A549 (cell line): ENCODE measurements at regions not wholly inside any gene's neighbourhood (a gene's known extent, or its start where the extent isn't known, plus 50 kb on each side); places are given as distances from the start of the nearest gene placed in this dataset.

ENCODE experiments used
- CBX2 ChIP-seq: fragments of 200-600 bp; sonication (generic); IDR thresholded peaks from 2 replicates; pipeline ENCODE4 v1.6.1; 2016; ENCODE audit warnings: low read depth, mild to moderate bottlenecking, borderline replicate concordance
- CBX8 ChIP-seq: fragments of 200-600 bp; sonication (generic); IDR thresholded peaks from 2 replicates; pipeline ENCODE4 v1.6.1; 2016
- CHD4 ChIP-seq: fragments of 200-600 bp; sonication (generic); IDR thresholded peaks from 2 replicates; pipeline ENCODE4 v1.6.1; 2016; ENCODE audit warnings: antibody characterized with exemption, mild to moderate bottlenecking, borderline replicate concordance
- ELK1 ChIP-seq: fragments of 150-350 bp; IDR thresholded peaks from 2 replicates; pipeline ENCODE4 v1.6.1; 2014; ENCODE audit warnings: low read depth, mild to moderate bottlenecking, low read length
- EP300 ChIP-seq, 2 experiments: fragments of >200 bp; sonication (Bioruptor Twin); formaldehyde crosslinking; IDR thresholded peaks; 2 replicates in 1 of 2; 3 replicates in 1 of 2; pipeline ENCODE4 v1.6.1; 2016 to 2017
- GATA3 ChIP-seq: IDR thresholded peaks from 2 replicates; pipeline ENCODE4 v1.6.1; 2012; ENCODE audit warnings: borderline replicate concordance
- KDM5A ChIP-seq: fragments of 200-600 bp; sonication (generic); IDR thresholded peaks from 2 replicates; pipeline ENCODE4 v1.6.1; 2016; ENCODE audit warnings: antibody characterized with exemption, mild to moderate bottlenecking
- MAZ ChIP-seq: fragments of 150-350 bp; IDR thresholded peaks from 2 replicates; pipeline ENCODE4 v1.6.1; 2014; ENCODE audit warnings: antibody characterized with exemption, low read depth, low read length, borderline replicate concordance
- POLR2A ChIP-seq: IDR thresholded peaks from 2 replicates; pipeline ENCODE4 v1.6.1; 2012; ENCODE audit warnings: mild to moderate bottlenecking, low read length
- TF ChIP-seq, protein P1 (sequence below): fragments of >200 bp; sonication (Bioruptor Twin); formaldehyde crosslinking; IDR thresholded peaks from 3 replicates; pipeline ENCODE4 v1.5.1; 2016
- TF ChIP-seq, protein P2 (sequence below): fragments of 450-650 bp; IDR thresholded peaks from 2 replicates; pipeline ENCODE4 v1.6.1; 2014; ENCODE audit warnings: antibody characterized with exemption
- TF ChIP-seq, protein P3 (sequence below): fragments of 250-450 bp; sonication (Bioruptor Pico); IDR thresholded peaks from 2 replicates; pipeline ENCODE4 v1.5.0; 2021; ENCODE audit warnings: mild to moderate bottlenecking, moderate library complexity, borderline replicate concordance
- TF ChIP-seq, protein P4 (sequence below): fragments of 200-600 bp; sonication (generic); IDR thresholded peaks from 2 replicates; pipeline ENCODE4 v1.6.1; 2016; ENCODE audit warnings: antibody characterized with exemption, mild to moderate bottlenecking, moderate library complexity
- TF ChIP-seq, protein P5 (sequence below): IDR thresholded peaks from 2 replicates; pipeline ENCODE4 v1.6.1; 2012

GRCh38 chr18:75777630-75778029 is 350.1 kb upstream of the SMIM21 start:
- TF ChIP-seq CBX2 (no peak), CHD4 (no peak), EP300 (IDR thresholded peaks at IDR 0.05) (no peak), POLR2A (no peak), CBX8 (no peak), GATA3 (no peak), KDM5A (no peak), MAZ (no peak), ELK1 (no peak)
- TF ChIP-seq, protein P1, sequence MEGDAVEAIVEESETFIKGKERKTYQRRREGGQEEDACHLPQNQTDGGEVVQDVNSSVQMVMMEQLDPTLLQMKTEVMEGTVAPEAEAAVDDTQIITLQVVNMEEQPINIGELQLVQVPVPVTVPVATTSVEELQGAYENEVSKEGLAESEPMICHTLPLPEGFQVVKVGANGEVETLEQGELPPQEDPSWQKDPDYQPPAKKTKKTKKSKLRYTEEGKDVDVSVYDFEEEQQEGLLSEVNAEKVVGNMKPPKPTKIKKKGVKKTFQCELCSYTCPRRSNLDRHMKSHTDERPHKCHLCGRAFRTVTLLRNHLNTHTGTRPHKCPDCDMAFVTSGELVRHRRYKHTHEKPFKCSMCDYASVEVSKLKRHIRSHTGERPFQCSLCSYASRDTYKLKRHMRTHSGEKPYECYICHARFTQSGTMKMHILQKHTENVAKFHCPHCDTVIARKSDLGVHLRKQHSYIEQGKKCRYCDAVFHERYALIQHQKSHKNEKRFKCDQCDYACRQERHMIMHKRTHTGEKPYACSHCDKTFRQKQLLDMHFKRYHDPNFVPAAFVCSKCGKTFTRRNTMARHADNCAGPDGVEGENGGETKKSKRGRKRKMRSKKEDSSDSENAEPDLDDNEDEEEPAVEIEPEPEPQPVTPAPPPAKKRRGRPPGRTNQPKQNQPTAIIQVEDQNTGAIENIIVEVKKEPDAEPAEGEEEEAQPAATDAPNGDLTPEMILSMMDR, result no peak
- TF ChIP-seq, protein P2, sequence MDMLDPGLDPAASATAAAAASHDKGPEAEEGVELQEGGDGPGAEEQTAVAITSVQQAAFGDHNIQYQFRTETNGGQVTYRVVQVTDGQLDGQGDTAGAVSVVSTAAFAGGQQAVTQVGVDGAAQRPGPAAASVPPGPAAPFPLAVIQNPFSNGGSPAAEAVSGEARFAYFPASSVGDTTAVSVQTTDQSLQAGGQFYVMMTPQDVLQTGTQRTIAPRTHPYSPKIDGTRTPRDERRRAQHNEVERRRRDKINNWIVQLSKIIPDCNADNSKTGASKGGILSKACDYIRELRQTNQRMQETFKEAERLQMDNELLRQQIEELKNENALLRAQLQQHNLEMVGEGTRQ, result no peak
- TF ChIP-seq, protein P3, sequence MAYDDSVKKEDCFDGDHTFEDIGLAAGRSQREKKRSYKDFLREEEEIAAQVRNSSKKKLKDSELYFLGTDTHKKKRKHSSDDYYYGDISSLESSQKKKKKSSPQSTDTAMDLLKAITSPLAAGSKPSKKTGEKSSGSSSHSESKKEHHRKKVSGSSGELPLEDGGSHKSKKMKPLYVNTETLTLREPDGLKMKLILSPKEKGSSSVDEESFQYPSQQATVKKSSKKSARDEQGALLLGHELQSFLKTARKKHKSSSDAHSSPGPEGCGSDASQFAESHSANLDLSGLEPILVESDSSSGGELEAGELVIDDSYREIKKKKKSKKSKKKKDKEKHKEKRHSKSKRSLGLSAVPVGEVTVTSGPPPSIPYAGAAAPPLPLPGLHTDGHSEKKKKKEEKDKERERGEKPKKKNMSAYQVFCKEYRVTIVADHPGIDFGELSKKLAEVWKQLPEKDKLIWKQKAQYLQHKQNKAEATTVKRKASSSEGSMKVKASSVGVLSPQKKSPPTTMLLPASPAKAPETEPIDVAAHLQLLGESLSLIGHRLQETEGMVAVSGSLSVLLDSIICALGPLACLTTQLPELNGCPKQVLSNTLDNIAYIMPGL (CRISPR knock-in tag), result no peak
- TF ChIP-seq, protein P4, sequence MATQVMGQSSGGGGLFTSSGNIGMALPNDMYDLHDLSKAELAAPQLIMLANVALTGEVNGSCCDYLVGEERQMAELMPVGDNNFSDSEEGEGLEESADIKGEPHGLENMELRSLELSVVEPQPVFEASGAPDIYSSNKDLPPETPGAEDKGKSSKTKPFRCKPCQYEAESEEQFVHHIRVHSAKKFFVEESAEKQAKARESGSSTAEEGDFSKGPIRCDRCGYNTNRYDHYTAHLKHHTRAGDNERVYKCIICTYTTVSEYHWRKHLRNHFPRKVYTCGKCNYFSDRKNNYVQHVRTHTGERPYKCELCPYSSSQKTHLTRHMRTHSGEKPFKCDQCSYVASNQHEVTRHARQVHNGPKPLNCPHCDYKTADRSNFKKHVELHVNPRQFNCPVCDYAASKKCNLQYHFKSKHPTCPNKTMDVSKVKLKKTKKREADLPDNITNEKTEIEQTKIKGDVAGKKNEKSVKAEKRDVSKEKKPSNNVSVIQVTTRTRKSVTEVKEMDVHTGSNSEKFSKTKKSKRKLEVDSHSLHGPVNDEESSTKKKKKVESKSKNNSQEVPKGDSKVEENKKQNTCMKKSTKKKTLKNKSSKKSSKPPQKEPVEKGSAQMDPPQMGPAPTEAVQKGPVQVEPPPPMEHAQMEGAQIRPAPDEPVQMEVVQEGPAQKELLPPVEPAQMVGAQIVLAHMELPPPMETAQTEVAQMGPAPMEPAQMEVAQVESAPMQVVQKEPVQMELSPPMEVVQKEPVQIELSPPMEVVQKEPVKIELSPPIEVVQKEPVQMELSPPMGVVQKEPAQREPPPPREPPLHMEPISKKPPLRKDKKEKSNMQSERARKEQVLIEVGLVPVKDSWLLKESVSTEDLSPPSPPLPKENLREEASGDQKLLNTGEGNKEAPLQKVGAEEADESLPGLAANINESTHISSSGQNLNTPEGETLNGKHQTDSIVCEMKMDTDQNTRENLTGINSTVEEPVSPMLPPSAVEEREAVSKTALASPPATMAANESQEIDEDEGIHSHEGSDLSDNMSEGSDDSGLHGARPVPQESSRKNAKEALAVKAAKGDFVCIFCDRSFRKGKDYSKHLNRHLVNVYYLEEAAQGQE, result no peak
- TF ChIP-seq, protein P5, sequence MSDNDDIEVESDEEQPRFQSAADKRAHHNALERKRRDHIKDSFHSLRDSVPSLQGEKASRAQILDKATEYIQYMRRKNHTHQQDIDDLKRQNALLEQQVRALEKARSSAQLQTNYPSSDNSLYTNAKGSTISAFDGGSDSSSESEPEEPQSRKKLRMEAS, result no peak
